ENCODE measurements at regions not wholly inside any gene's neighbourhood (a gene's known extent, or its start where the extent isn't known, plus 50 kb on each side); places are given as distances from the start of the nearest gene placed in this dataset.

DNA sequence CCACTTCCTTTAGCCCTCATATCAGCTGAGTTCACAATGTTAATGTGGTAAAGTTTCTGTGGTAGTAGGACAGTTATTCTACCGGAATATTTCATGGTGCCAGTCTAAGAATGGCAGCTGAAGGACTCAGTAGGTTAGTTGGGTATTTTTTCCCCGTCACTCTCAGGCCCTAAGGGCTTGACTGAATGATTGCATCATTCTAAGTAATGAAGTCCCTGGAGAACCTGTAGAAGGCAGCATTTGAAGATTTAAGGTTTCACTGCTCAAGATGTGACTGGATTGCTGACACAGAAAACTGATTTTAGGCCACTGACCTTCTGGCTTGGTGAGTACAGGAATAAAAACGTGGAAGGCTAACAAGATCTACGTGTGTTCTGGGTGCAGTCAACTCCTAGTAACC, 657.3 kb downstream of the PCDH19 start:
- intact Hi-C loops (cut with DNase I), result no loop called here
- Histone ChIP-seq H3K36me3 (no peaks in the 10 kb centered on the region), H3K27me3 (no peaks in the 10 kb centered on the region), H3K27ac (no peak overlapping the region), H3K9me3 (no peaks in the 10 kb centered on the region), H3K4me3 (no peak overlapping the region), H3K4me1 (no peaks in the 10 kb centered on the region)
- whole genome bisulfite sequencing, 2 donors, result 71 to 80% methylated on average over 4 of the region's 4 CpGs
- DNase-seq, result no peak
- TF ChIP-seq POLR2A (IDR thresholded peaks at IDR 0.05), result no peak
- TF ChIP-seq POLR2AphosphoS5 (IDR thresholded peaks at IDR 0.05), result no peak
- TF ChIP-seq, protein P1, sequence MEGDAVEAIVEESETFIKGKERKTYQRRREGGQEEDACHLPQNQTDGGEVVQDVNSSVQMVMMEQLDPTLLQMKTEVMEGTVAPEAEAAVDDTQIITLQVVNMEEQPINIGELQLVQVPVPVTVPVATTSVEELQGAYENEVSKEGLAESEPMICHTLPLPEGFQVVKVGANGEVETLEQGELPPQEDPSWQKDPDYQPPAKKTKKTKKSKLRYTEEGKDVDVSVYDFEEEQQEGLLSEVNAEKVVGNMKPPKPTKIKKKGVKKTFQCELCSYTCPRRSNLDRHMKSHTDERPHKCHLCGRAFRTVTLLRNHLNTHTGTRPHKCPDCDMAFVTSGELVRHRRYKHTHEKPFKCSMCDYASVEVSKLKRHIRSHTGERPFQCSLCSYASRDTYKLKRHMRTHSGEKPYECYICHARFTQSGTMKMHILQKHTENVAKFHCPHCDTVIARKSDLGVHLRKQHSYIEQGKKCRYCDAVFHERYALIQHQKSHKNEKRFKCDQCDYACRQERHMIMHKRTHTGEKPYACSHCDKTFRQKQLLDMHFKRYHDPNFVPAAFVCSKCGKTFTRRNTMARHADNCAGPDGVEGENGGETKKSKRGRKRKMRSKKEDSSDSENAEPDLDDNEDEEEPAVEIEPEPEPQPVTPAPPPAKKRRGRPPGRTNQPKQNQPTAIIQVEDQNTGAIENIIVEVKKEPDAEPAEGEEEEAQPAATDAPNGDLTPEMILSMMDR (IDR thresholded peaks at IDR 0.05), result no peak
- no peak for TF ChIP-seq EP300 (IDR thresholded peaks at IDR 0.05)

DNA sequence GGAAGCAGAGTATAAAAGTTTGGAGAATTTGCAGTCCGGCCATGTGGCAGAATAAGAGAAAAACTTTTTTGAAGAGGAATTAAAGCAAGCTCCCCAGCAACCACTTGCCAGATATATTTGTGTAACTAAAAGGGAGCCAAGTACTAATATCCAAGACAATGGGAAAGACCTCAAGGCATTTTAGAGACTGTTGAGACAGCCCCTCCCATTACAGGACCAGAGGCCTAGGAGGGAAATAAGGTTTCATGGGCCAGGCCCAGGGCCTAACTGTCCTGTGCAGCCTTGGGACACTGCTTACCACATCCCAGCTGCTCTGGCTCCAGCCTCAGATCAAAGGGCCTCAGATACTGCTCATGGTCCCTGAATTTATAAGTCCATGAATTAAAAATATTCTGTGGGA, 659.4 kb downstream of the PCDH19 start:
- intact Hi-C loops (cut with DNase I), result no loop called here
- Histone ChIP-seq H3K9me3 (no peaks in the 10 kb centered on the region), H3K27ac (no peak overlapping the region), H3K4me3 (no peak overlapping the region), H3K4me1 (no peaks in the 10 kb centered on the region), H3K27me3 (no peaks in the 10 kb centered on the region), H3K36me3 (no peaks in the 10 kb centered on the region)
- TF ChIP-seq, protein P1 (IDR thresholded peaks at IDR 0.05), result no peak
- TF ChIP-seq POLR2AphosphoS5 (IDR thresholded peaks at IDR 0.05), result no peak
- no peak for DNase-seq
- 89 to 93% methylated on average over 1 of the region's 1 CpG for WGBS, 2 donors

DNA sequence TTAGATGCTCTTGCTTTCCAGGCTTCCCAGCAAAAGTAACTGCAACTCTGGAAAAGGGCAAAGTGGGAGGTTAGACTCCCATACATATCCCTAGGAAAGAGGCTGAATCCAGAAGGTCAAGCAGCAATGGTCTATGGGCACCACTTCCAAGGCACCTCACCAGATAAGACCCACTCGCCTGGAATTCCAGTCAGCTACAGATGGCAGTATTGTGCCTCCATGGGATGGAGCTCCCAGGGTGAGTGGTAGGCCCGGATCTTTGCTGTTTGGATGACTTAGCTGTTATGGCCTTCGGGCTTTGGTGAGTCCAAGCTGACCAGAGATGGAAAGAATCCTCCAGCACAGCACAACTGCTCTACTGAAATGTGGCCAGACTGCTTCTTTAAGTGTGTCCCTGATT, 688.0 kb downstream of the PCDH19 start:
- Histone ChIP-seq H3K27ac (no peak overlapping the region), H3K4me1 (no peaks in the 10 kb centered on the region), H3K9me3 (no peaks in the 10 kb centered on the region), H3K4me3 (no peak overlapping the region), H3K36me3 (no peaks in the 10 kb centered on the region), H3K27me3 (no peaks in the 10 kb centered on the region)
- 74 to 81% methylated on average over 3 of the region's 3 CpGs for WGBS, 2 donors
- intact Hi-C loops (cut with DNase I), result no loop called here
- DNase-seq, result no peak
- TF ChIP-seq POLR2AphosphoS5 (IDR thresholded peaks at IDR 0.05) (no peak), POLR2A (IDR thresholded peaks at IDR 0.05) (no peak), EP300 (IDR thresholded peaks at IDR 0.05) (no peak)

DNA sequence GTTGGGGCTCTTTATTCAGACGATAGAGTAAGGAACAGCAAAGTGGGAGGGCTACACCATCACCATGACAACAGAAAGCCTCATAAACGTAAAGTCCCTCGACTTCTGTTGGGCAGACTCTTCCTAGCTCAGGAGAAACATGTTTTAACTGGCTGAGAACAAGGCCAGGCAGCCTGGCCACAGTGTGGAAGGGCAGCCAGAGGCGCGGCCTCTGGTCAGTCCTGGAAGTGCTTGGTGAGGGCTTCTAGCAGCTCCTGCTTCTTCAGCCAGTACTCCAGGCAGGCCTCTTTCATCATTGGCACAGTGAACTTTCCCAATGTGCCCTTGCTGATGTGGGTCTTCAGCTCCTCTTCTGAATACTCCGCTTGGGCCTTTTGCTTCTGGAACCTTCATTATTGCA, 690.9 kb downstream of the PCDH19 start:
- 73 to 82% methylated on average over 6 of the region's 6 CpGs for WGBS, 2 donors
- Histone ChIP-seq H3K27me3 (no peaks in the 10 kb centered on the region), H3K9me3 (no peaks in the 10 kb centered on the region), H3K4me1 (no peaks in the 10 kb centered on the region), H3K36me3 (no peaks in the 10 kb centered on the region), H3K4me3 (no peak overlapping the region), H3K27ac (no peak overlapping the region)
- intact Hi-C loops (cut with DNase I), result no loop called here
- TF ChIP-seq POLR2AphosphoS5 (IDR thresholded peaks at IDR 0.05) (no peak), EP300 (IDR thresholded peaks at IDR 0.05) (no peak), POLR2A (IDR thresholded peaks at IDR 0.05) (no peak)
- TF ChIP-seq, protein P1 (IDR thresholded peaks at IDR 0.05), result no peak
- DNase-seq, result no peak

DNA sequence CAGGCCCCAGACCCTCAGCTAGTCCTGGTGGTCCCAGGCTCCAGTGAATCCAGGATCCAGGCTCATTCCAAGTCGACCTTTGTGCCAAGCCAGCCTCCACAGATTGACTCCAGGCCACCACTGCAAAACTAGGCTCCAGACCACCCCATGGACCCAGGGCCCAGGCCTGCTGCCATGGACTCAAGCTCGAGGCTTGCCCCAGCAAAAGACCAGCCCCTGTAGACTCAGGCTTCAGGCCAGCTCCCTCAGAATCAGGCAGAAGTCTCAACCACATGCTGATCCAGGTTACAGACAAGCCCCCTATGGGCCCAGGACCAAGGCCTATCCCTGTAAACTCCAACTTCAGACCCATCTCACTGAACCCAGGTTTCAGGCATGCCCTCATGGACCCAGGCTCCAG, 692.4 kb downstream of the PCDH19 start:
- Histone ChIP-seq H3K4me3 (no peak overlapping the region), H3K36me3 (no peaks in the 10 kb centered on the region), H3K27me3 (no peaks in the 10 kb centered on the region), H3K4me1 (no peaks in the 10 kb centered on the region), H3K27ac (no peak overlapping the region), H3K9me3 (no peaks in the 10 kb centered on the region)
- DNase-seq, result no peak
- WGBS, 2 donors, result 20 to 51% methylated on average over 2 of the region's 2 CpGs
- TF ChIP-seq, protein P1 (IDR thresholded peaks at IDR 0.05), result no peak
- no peak for TF ChIP-seq POLR2A (IDR thresholded peaks at IDR 0.05)
- TF ChIP-seq EP300 (IDR thresholded peaks at IDR 0.05), result no peak
- TF ChIP-seq POLR2AphosphoS5 (IDR thresholded peaks at IDR 0.05), result no peak
- intact Hi-C loops (cut with DNase I), result no loop called here
